Ectodermal cell (in vitro differentiated cells): ENCODE measurements at regions not wholly inside any gene's neighbourhood (a gene's known extent, or its start where the extent isn't known, plus 50 kb on each side); places are given as distances from the start of the nearest gene placed in this dataset.

Source experiments
- H3K27ac ChIP-seq: 2 replicates; pipeline ENCODE4 v1.7.0; 2013; ENCODE audit warnings: mild to moderate bottlenecking, low read depth, low read length; ENCODE audit not compliant: insufficient read depth, poor library complexity, severe bottlenecking
- H3K27me3 ChIP-seq: 2 replicates; pipeline ENCODE4 v1.7.0; 2013; ENCODE audit warnings: mild to moderate bottlenecking, low read length; ENCODE audit not compliant: insufficient read depth, control insufficient read depth, poor library complexity, severe bottlenecking
- H3K36me3 ChIP-seq: one replicate; pipeline ENCODE4 v1.7.0; 2013; ENCODE audit warnings: low read length; ENCODE audit not compliant: control insufficient read depth, insufficient read depth
- H3K4me1 ChIP-seq: one replicate; pipeline ENCODE4 v1.7.0; 2013; ENCODE audit warnings: low read length; ENCODE audit not compliant: control insufficient read depth, insufficient read depth
- H3K4me3 ChIP-seq: 2 replicates; pipeline ENCODE4 v1.7.0; 2013; ENCODE audit warnings: low read depth, low read length, control low read depth; ENCODE audit not compliant: insufficient read depth
- H3K9me3 ChIP-seq: 2 replicates; pipeline ENCODE4 v1.7.0; 2013; ENCODE audit warnings: mild to moderate bottlenecking, low read length, moderate library complexity; ENCODE audit not compliant: control insufficient read depth
- WGBS, 2 experiments: methylation state at CpG; one replicate each; pipeline ENCODE4 v1.1.7; 2013; ENCODE audit warnings: missing lambda C conversion rate in 2 of 2; 5-methylcytosine and 5-hydroxymethylcytosine counted together

GRCh38 chr12:67811437-67812361 is 163.2 kb downstream of the DYRK2 start:
- Histone ChIP-seq H3K27ac (no peak overlapping the region), H3K9me3 (peaks cover 2% of the 10 kb centered on the region), H3K4me3 (no peak overlapping the region), H3K36me3 (no peaks in the 10 kb centered on the region), H3K4me1 (no peaks in the 10 kb centered on the region), H3K27me3 (no peaks in the 10 kb centered on the region)
- 86 to 95% methylated on average over 1 of the region's 1 CpG for WGBS, 2 experiments

- H3K4me1 ChIP-seq = no peaks in the 10 kb centered on the region
- no peak overlapping the region for H3K27ac ChIP-seq
- H3K9me3 ChIP-seq = peaks cover 2% of the 10 kb centered on the region
- H3K4me3 ChIP-seq = no peak overlapping the region
- WGBS, 2 experiments = 84 to 92% methylated on average over 4 of the region's 4 CpGs
- H3K27me3 ChIP-seq = no peaks in the 10 kb centered on the region
- H3K36me3 ChIP-seq = no peaks in the 10 kb centered on the region
These were observed 164.9 kb downstream of the DYRK2 start for GRCh38 chr12:67813456-67813904.

GRCh38 chr12:67816269-67816668 is 167.7 kb downstream of the DYRK2 start:
- Histone ChIP-seq H3K36me3 (no peaks in the 10 kb centered on the region), H3K4me3 (no peak overlapping the region), H3K9me3 (peaks cover 2% of the 10 kb centered on the region), H3K27ac (no peak overlapping the region), H3K4me1 (no peaks in the 10 kb centered on the region), H3K27me3 (no peaks in the 10 kb centered on the region)
- no CpG with 5 or more reads among the region's 2 CpGs for WGBS, 2 experiments

- 89 to 95% methylated on average over 2 of the region's 2 CpGs for WGBS, 2 experiments
- Histone ChIP-seq H3K9me3 (peaks cover 2% of the 10 kb centered on the region), H3K27ac (no peak overlapping the region), H3K4me1 (no peaks in the 10 kb centered on the region), H3K36me3 (no peaks in the 10 kb centered on the region), H3K4me3 (no peak overlapping the region), H3K27me3 (no peaks in the 10 kb centered on the region)
These were observed 169.9 kb downstream of the DYRK2 start for GRCh38 chr12:67818459-67818903.

GRCh38 chr12:67819902-67820301 is 169.3 kb upstream of the IFNG-AS1 start:
- no peaks in the 10 kb centered on the region for H3K4me1 ChIP-seq
- 88 to 96% methylated on average over 2 of the region's 2 CpGs for WGBS, 2 experiments
- H3K27me3 ChIP-seq = no peaks in the 10 kb centered on the region

GRCh38 chr12:67820694-67821093 is 168.6 kb upstream of the IFNG-AS1 start:
- no peak overlapping the region for H3K4me3 ChIP-seq
- H3K4me1 ChIP-seq = no peaks in the 10 kb centered on the region
- H3K36me3 ChIP-seq = no peaks in the 10 kb centered on the region
- no peaks in the 10 kb centered on the region for H3K9me3 ChIP-seq
- no peaks in the 10 kb centered on the region for H3K27me3 ChIP-seq
- H3K27ac ChIP-seq = no peak overlapping the region
- 88 to 90% methylated on average over 7 of the region's 7 CpGs for WGBS, 2 experiments

More at GRCh38 chr12:67819902-67820301, 169.3 kb upstream of the IFNG-AS1 start:
- no peaks in the 10 kb centered on the region for H3K36me3 ChIP-seq
- peaks cover 2% of the 10 kb centered on the region for H3K9me3 ChIP-seq
- no peak overlapping the region for H3K27ac ChIP-seq
- H3K4me3 ChIP-seq = no peak overlapping the region

GRCh38 chr12:67822826-67823225 is 166.4 kb upstream of the IFNG-AS1 start:
- no peaks in the 10 kb centered on the region for H3K27me3 ChIP-seq
- H3K36me3 ChIP-seq = no peaks in the 10 kb centered on the region
- H3K4me1 ChIP-seq = no peaks in the 10 kb centered on the region
- H3K9me3 ChIP-seq = no peaks in the 10 kb centered on the region
- no peak overlapping the region for H3K4me3 ChIP-seq
- WGBS, 2 experiments = 92 to 97% methylated on average over 1 of the region's 1 CpG
- H3K27ac ChIP-seq = no peak overlapping the region

GRCh38 chr12:67826148-67826547 is 163.1 kb upstream of the IFNG-AS1 start:
- Histone ChIP-seq H3K9me3 (no peaks in the 10 kb centered on the region), H3K4me3 (no peak overlapping the region), H3K27ac (no peak overlapping the region), H3K27me3 (no peaks in the 10 kb centered on the region), H3K4me1 (no peaks in the 10 kb centered on the region), H3K36me3 (no peaks in the 10 kb centered on the region)
- 92 to 98% methylated on average over 2 of the region's 2 CpGs for WGBS, 2 experiments

- no peak overlapping the region for H3K27ac ChIP-seq
- 87 to 91% methylated on average over 3 to 5 of the region's 5 CpGs for WGBS, 2 experiments
These were observed 162.1 kb upstream of the IFNG-AS1 start for GRCh38 chr12:67826946-67827720.

GRCh38 chr12:67827820-67828383 is 161.3 kb upstream of the IFNG-AS1 start:
- Histone ChIP-seq H3K9me3 (no peaks in the 10 kb centered on the region), H3K36me3 (no peaks in the 10 kb centered on the region), H3K4me1 (no peaks in the 10 kb centered on the region), H3K27ac (no peak overlapping the region), H3K27me3 (no peaks in the 10 kb centered on the region), H3K4me3 (no peak overlapping the region)
- WGBS, 2 experiments = 76 to 82% methylated on average over 7 of the region's 7 CpGs

More at GRCh38 chr12:67826946-67827720, 162.1 kb upstream of the IFNG-AS1 start:
- Histone ChIP-seq H3K4me3 (no peak overlapping the region), H3K4me1 (no peaks in the 10 kb centered on the region), H3K9me3 (no peaks in the 10 kb centered on the region), H3K27me3 (no peaks in the 10 kb centered on the region), H3K36me3 (no peaks in the 10 kb centered on the region)
